Activated CD4-positive, CD25-positive, alpha-beta regulatory T cell treated with anti-CD3 and anti-CD28 coated beads, Interleukin-2, amount 50 U/mL, for 24 hours (primary cell): ENCODE measurements at regions not wholly inside any gene's neighbourhood (a gene's known extent, or its start where the extent isn't known, plus 50 kb on each side); places are given as distances from the start of the nearest gene placed in this dataset.

Source experiments
- ATAC-seq, 2 donors: fragments of 150-1000 bp; cut with Tn5 transposase; one replicate each; pipeline ENCODE4 v1.10.0; 2021; ENCODE audit warnings: mild to moderate bottlenecking in 1 of 2, moderate library complexity in 1 of 2

DNA sequence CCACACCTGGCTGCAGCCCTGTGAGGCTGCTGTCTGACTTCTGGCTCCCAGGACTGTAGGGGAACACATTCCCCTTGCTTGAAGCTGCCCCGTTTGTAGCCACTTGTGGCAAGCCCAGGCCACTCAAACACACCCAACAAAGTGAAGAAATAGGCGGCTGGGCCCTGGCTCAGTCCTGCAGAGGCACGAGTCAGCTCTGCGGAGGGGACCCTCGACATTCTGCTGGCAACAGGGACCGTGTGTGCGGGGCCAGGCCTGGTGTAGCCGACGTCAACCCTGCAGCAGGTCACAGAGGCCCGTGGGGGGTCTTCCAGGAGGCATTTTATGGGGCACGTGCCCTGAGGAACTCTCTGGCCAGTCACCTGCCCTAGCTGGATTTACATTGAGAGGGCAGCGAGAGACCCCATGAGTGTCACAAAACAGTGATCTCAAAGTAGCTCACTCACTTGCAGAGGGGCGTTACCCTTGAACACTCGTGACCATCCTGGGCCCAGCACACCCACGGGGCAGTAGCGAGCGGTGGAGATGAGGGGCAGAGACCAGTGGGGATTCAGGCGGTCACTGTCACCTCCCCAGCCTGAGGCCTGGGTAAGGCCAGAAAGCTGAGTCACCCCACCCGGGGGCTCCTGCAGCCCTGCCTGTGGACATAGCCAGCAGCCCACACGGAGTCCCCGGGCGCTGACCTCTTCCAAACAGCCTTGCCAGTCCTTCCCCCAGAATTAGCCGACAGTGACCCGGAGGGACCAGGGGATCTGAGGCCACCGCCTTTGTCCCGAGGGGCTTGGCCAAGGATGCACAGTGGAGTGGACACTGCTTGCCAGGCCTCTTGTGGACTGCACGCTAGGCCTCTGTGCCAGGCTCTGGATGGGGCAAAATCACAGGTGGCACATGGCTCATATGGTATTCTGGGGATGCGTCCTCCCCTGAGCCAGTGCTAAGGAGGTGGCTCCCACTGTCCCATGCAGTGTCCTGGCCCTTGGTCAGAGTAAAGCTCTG is 139.5 kb downstream of the CTTN start:
- ATAC-seq: no peak

DNA sequence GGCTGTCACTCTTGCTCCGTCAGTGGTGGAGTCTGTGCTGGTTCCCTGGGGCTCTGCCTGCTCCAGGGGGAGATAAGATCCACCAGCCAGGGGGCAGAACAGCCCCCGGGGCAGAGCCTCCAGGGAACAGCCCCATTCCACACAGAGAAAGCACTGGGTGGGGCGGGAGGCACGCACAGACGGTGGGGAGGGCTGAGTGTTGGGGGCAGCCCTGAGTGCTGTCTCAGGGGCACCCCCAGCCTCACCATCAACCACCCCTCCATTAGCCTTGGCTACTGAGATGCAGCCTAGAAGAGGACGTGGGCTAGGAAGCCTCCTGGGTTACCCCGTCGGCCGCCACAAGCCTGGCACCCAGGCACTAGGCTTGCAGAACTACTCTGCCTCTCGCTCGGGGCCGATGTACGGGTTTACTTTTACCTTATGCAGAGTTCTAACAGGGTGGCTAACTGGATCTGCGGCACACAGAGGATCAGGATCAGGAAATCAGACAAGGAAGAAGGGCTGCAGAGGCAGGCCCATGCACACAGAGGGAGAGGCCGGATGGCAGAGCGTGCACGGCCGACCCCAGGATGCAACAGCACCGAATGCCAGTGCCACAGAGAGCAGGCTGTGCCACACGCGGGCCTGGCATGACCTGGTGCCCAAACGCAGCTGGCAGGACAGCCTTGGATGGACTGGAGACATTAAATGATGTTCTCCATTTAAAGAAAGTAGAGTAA is 140.5 kb downstream of the CTTN start:
- no peak for ATAC-seq

DNA sequence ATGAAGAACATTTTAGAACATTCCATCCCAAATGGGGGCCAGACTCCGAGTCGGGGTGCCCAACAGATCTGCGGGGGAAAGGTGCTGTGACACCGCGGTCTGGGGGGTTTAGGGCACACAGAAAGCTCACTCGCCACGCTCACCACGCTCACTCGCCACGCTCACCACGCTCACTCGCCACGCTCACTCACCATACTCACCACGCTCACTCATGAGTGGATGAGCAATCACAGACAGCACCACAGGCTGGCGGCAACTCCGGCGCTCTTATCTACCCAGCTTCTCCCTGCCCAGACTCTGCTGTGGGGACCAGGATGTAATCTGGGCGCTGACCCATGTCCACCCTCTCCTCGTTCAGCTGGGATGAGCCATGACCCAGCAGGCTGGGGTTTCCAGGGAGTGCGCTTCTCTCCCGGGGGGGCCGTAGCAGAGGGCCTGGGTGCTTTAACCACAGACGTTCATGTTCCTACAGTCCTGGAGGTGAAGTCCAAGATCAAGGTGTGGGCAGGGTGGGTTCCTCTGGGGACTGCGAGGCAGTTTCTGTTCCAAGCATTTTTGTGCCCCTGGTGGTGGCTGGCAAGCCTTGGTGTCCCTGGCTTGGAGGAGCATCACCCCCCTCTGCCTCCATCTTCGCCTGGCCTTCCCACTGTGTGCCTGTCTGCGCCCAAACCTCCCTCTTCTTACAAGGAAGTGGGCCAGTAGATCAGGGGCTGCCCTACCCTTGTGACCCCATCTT is 141.2 kb downstream of the CTTN start:
- no peak for ATAC-seq

DNA sequence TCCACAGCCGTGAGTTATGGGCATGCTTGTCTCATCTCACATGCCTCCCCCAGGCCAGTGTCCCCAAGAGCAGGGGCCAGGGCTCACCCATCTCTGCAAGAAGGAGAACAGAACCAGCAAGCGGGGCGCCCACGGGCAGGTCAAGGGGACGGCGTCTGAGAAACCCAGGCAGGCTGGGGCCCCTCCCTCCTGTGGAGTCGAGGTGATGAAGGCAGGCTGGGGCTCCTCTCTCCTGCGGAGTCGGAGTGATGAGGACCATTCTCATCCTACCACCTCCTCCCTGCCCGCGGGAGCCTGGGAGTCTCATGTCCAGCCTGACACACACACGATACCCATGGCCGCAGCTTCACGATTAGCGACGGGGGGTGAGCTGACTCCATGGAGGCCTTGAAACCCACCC is 141.9 kb downstream of the CTTN start:
- no peak for ATAC-seq

DNA sequence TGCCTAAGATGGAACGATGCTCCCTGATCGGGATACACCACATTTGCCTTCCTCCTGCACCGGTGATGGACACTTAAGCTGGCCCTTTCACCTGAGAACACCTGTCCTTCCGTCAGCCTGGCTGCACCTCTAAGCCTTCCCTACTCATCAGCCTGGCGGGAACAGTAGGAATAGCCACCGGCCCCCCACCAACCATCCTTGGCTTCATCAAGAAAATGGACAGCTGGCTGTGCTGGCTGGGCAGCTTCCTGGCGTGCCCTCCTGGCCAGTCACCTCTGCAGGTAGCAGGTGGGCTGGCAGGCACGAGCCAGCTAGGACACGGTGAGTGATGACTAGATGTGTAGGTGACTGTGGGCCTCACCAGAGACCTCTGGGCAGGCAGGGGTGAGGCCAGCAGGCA is 142.8 kb downstream of the CTTN start:
- ATAC-seq: no peak

DNA sequence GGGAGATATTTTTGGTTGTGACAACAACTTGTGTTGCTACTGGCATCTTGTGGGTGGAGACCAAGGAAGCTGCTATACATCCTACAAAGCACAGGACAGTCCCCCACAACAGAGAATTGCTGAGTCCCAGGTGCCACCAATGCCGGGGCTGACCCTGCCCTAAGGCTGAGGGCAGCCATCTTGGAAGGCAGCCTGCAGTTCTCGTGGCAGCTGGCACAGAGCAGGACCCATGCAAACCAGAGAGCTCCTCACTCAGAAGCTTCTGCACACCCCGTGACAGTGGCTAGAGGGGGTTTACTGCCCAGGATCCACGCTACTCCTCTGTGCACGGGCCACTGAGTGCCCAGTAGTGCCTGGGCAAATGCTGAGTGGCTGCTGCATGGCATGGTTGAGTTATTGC is 143.4 kb downstream of the CTTN start:
- no peak for ATAC-seq

DNA sequence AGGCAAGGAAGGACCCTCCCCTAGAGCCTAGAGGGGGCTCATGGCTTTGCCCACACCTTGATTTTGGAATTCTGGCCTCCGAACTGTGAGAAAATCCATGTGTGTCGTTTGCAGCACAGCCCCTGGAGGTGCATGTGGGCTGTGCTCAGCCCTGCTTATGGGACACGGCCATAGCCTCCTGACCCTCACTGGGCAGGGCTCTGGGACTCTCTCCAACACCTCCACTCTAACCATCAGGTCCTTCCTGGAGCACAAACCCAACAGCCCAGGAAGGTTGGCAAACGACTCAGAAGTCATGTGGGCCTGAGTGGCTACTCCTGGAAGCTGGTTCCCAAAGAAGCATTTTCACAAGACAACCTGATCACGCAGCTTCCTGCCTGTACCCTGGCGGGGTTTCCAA is 144.1 kb downstream of the CTTN start:
- ATAC-seq: no peak

DNA sequence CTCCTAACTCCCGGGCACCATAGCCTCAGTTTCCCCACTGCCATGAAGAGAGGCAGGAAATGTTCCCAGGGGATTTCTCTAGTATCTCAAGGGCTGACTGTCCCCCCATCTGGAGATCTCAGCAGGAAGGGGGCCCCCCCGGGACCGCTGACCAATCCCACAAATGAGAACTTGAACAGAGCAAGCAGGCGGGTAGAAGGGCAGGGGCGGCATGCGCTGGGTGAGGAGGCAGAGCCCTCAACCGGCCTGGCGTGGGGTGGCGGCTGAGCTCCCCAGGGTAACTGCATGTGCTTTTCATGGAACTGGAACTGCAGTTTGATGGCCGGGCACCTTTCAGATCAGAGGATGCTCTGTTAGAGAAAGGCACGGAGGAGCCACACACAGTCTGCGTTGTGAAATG is 144.5 kb downstream of the CTTN start:
- no peak for ATAC-seq

DNA sequence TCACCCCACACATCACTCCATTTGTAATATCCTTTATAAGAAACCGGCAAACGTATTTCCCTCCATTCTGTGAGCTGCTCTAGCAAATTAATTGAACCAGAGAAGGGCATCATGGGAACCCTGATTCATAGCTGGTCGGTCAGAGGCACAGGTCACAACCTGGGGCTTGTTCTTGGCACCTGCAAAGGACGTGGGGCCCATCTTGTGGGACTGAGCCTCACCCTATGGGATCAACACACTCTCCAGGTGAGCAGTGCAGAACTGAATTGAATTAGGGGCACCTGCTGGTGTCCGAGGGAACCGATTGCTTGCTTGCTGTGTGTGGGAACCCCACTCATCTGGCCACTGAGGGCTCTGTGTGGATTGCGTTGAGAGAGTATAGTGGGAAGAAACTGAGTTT is 145.3 kb downstream of the CTTN start:
- no peak for ATAC-seq

DNA sequence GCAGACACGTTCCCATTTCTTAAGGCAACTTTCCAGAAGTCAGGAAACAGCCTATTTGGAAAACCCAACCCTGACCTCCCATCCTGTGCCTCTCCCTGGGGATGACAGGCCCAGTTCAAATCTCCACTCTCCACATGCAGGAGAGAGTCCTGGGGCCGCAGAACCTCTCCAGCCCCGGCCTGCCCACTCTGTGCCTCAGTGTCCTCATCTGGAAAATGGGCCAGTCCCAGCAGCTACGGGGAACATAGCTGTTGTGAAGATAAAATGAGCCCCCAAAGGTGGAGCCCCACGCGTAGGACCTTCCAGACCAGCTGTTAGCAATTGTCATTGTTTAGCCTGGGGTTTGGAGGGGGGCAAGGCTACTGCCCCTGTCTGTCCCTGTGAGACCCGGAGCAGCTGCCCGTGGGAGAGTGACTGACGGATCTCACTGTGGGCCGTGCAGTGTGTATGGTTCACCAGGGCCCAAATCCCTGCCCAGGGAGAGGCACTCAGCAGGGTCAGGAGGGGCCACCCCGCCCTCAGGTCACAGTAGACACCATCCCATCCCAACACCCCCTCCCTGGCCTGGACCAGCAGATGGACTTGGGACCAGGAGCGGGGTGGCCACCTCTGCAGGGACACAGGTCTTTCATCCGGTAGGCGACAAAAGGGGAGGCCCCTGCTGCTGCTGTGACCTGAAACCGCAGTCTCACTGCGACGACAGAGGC is 145.9 kb downstream of the CTTN start:
- no peak for ATAC-seq

DNA sequence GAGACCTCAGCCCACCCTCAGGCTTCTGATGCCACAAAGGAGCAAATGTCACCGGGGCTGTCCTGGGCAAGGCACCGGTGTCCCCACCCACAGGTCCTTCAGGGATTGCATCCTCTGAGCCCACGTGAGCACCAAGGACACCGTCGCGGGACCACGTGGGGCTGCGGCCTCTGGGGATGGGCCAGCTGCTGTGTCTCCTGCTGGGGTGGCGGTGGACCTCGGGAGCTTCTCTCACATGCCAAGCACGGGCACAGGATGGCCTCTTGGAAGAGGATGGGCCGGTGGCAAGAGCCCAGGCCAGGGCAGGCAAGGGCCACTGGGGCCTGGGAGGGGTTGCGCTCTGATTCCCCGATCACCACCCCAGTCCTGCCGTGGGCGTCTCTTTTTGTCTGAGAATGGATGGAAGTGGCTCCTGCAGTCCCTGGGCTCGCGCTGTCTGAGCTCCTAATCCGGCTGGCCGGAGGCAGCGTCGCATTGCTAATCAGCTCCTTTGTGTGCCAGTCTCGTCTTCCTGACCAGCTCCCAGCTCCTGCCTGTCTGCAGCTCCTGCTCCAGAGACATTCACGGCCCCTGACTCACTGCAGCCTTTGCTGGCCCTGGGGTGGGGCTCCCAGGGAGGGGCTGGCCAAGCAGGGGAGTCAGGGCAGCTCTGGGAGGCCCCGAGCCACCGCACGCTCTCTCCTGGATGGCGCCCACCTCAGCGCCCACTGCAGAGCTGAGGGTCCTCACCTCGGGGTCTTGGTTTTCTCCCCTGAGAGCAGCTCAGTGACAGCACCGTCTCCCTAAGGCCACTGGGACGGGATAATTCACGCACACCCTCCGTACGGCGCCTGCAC is 146.7 kb downstream of the CTTN start:
- ATAC-seq: no peak

DNA sequence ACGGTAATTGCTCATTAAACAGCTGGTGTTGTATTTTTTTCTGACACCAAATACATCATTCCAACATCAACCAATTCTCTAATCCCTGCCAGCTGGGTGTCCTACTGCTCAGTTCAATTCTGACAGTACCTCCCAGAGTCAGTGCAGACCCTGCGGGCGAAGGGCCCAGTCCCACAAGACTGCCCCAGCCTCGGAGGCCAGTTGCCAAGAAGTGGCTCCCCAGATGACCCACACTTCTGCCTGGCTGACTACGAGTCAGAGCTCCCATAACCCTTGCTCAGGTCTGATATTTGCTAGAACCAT is 147.2 kb downstream of the CTTN start:
- ATAC-seq: no peak

DNA sequence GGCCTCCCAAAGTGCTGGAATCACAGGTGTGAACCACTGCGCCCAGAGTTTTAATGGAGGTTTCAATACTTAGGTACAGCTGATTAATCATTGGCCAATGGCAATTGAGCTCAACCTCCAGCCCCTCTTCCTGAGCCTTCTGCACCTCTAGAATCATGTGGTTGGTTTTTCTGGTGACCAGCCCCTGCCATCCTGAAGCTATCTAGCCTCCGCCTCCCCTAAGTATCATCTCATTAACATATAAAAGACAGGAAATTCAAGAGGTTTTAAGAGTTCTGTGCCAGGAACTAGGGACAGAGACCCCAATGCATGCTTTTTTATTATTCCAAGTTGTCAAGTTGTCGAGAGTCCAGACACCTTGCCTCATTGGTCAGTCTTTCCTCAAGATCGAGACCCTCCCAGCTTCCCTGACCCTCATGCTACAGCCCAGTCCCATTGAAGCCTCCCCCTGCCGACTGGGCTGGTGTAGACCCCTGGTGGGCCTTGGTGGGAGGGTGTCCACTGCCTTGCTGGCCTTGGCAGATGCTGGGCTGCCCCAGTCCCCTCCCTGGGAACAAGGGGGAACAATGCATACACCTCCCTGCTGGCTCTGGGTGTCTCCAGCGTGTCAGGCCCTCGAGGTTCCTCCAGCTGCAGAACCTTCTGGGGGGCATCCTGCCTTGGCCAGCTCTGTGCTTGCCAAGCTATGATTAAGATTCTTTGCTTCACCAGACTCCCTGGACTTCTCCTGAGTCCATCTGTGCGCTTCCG is 148.0 kb downstream of the CTTN start:
- no peak for ATAC-seq

DNA sequence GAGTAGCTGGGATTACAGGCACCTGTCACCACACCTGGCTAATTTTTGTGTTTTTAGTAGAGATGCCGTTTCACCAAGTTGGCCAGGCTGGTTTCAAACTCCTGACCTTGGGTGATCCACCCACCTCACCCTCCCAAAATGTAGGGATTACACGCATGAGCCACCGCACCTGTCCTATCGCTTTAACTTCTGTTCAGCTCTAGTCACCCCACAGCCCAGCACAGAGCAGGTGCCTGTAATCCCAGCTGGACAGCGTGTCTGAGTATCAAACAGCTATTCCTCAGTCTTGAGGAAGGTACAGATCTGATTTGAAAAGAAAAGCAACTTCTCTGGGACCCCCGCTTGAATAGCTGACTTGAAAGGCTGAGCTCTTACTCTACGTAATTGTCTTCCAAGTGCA is 149.1 kb downstream of the CTTN start:
- no peak for ATAC-seq

DNA sequence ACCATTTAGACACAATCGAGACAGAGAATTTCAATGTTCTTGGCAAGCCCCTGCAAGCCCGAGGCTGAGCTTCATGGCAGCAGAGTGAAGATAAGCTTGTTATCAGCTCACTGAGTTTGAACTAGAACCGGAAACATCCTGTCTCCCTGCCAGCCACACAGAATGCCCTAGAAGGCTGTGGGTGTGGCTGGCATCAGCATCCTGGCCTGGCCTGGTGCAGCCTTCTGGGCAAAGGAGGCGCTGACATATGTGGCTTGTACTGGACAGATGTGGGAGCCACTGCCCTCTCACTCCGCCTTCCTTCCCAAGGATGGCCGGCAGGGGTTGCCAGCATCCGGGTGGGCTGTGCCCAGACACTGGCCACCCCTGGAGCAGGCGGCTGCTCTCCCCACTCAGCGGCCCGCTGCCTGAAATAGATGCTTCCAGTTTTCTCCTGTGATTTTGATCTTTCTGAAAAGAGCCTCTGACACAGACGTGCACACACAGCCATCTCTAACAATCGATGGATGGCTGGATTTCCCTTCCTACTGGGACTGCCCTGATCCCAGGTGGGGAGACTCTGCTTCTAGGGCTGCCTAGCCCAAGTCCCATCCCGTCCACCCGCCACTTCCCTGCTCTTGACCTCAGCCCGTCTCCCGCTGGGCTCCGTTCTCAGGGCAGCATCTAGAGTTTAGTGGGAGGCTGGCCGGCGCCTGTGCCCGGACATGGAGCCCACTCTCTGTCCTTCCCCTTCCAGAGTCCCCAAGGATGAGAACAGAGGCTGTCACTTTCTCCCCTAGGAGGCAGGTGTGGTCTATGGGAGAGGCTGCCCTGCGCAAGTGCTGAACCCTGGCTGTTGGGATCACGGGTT is 149.7 kb downstream of the CTTN start:
- no peak for ATAC-seq

DNA sequence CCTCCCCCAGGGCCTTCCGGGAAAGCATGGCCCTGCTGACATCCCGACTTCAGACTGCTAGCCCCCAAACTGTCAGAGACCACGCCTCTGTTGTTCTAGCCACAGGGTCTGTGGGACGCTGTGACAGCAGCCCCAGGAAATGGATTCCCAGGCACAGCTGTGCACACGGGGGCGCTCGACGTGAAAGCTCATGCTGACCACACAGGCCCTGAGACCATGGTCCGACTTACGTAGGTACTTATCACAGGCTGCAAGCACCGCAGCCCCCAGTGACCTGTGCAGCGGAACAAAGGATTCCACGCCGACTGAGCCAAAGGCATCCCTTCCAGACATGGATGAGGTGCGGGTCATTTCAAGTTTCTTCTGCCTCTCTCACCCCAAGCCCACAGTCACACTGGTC is 150.6 kb downstream of the CTTN start:
- ATAC-seq: no peak

DNA sequence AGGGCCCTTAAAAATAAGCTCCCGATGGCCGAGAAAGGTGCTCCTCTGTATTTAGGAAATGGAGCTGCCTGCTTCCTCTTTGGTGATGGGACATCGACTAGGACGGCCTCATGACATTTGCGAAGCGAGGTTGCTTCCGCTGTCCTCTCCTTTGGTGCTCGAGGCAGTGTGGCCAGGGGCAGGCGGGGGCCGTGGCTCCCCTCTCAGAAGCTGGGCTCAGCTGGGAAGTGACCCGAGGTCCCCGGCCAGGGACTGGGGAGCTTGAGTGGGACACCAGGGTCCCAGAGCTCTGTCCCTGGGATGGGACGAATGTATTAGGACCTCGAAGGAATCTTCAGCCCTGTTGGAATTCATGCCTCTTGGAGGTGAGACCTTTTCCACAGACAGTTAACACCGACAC is 151.1 kb downstream of the CTTN start:
- ATAC-seq: no peak

DNA sequence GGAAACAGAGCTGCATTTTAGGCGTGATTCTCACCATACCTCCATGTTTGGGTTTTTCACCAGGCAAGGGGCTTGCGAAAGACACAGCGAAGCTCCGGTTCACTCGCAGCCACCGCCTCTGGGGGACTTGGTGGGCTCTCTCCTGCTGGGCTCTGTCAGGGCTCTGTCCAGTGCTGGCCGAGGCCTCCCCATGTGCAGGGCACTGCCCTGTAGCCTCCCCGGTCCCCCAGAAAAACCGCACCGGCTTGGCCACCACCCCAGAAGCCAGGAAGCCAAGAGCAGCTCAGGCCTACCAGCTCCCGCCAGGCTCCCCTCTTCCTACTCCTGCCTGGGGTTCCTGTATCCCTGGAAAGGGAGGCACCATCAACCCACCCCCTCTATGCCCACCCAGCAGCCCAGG is 151.5 kb downstream of the CTTN start:
- ATAC-seq: no peak

DNA sequence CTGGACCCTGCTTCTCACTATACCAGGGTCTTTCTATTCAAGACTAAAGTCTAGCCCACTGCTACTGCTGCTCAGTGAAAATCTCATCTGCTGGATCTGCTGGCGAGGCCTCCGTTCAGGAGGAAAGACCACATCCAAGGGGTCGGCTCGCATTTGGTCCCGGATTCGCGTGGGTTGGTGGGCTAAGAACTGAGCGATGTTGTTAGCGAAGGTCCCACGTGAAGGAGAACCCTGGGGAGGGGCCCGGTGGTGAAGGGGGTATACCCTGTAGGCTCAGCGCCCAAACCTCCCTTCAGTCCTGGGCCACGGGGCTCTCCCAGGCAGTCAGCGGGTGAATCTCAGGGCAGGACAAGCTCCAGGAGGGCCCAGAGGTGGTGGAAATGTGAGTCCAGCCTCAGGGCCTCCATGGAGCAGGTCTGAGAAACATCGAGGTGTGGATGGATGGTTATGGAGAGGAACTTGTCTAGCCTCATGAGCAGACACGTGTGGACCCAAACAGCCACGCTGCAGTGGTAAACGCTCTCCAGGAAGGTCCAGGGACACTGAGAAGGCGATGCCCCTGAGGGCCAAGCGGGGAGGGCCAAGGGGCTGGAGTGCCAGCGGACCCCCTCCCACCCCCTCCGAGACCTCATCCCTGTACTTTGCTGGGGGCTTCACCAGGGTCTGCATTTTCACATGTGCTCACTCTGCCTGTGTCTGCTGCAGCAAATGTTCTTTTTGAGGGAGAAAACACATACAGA is 152.3 kb downstream of the CTTN start:
- no peak for ATAC-seq
